Omental fat pad (tissue), 3 donors: ENCODE measurements at regions not wholly inside any gene's neighbourhood (a gene's known extent, or its start where the extent isn't known, plus 50 kb on each side); places are given as distances from the start of the nearest gene placed in this dataset.

ENCODE experiments used
- ATAC-seq: fragments of 150-250 bp; one replicate; pipeline ENCODE4 v1.9.1; 2016; ENCODE audit warnings: mild to moderate bottlenecking, moderate library complexity; ENCODE audit not compliant: low FRiP score
- DNase-seq: peaks from one replicate; pipeline ENCODE4 v3.0.0-alpha.2; 2019; ENCODE audit warnings: low spot score
- TF ChIP-seq, protein P1 (sequence below), 3 donors: fragments of 450-650 bp; IDR thresholded peaks; one replicate each; pipeline ENCODE4 v1.5.1; 2016 to 2017; ENCODE audit warnings: antibody characterized with exemption in 3 of 3, mild to moderate bottlenecking in 3 of 3, moderate library complexity in 2 of 3

- DNase-seq: no peak
- TF ChIP-seq, protein P1, sequence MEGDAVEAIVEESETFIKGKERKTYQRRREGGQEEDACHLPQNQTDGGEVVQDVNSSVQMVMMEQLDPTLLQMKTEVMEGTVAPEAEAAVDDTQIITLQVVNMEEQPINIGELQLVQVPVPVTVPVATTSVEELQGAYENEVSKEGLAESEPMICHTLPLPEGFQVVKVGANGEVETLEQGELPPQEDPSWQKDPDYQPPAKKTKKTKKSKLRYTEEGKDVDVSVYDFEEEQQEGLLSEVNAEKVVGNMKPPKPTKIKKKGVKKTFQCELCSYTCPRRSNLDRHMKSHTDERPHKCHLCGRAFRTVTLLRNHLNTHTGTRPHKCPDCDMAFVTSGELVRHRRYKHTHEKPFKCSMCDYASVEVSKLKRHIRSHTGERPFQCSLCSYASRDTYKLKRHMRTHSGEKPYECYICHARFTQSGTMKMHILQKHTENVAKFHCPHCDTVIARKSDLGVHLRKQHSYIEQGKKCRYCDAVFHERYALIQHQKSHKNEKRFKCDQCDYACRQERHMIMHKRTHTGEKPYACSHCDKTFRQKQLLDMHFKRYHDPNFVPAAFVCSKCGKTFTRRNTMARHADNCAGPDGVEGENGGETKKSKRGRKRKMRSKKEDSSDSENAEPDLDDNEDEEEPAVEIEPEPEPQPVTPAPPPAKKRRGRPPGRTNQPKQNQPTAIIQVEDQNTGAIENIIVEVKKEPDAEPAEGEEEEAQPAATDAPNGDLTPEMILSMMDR (IDR thresholded peaks at IDR 0.05): no peak
- no peak for ATAC-seq
Measured at GRCh38 chr1:8241417-8242014, 76.4 kb upstream of the SLC45A1 start.

DNA sequence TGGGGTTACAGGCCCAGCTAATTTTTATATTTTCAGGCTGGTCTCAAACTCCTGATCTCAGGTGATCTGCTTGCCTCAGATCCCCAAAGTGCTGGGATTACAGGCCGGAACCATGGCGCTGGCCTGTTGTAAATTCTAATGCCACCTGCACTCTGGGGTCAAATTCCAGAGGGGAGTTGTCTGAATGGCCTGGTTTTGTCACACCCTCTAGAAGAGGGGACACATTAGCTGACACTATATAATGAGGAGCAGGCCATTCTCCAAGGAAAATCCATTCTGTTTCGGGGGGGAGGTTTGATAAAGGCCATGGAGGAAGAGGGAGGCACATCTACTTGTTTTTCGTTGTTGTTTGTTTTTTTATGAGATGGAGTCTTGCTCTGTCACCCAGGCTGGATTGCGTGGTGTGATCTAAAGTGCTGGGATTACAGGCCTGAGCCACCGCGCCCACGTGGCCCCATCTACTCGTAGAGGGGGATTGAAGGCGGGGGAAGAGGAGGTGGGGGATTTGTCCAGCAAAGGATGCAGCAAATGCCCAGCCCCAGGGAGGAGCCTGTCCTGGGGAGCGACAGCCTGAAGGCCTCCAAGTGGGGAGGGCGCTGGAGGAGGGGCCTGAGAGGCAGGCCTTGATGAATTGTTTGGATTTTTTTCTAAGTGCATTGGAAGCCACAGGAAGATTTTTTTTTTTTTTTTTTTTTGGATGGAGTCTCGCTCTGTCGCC is 78.4 kb upstream of the SLC45A1 start:
- no peak for ATAC-seq

GRCh38 chr1:8239039-8239305 is 78.9 kb upstream of the SLC45A1 start:
- ATAC-seq: no peak
- no peak for DNase-seq
- TF ChIP-seq, protein P1 (IDR thresholded peaks at IDR 0.05): no peak

More for the DNA sequence above, 78.4 kb upstream of the SLC45A1 start:
- no peak for DNase-seq
- TF ChIP-seq, protein P1 (IDR thresholded peaks at IDR 0.05): no peak

DNA sequence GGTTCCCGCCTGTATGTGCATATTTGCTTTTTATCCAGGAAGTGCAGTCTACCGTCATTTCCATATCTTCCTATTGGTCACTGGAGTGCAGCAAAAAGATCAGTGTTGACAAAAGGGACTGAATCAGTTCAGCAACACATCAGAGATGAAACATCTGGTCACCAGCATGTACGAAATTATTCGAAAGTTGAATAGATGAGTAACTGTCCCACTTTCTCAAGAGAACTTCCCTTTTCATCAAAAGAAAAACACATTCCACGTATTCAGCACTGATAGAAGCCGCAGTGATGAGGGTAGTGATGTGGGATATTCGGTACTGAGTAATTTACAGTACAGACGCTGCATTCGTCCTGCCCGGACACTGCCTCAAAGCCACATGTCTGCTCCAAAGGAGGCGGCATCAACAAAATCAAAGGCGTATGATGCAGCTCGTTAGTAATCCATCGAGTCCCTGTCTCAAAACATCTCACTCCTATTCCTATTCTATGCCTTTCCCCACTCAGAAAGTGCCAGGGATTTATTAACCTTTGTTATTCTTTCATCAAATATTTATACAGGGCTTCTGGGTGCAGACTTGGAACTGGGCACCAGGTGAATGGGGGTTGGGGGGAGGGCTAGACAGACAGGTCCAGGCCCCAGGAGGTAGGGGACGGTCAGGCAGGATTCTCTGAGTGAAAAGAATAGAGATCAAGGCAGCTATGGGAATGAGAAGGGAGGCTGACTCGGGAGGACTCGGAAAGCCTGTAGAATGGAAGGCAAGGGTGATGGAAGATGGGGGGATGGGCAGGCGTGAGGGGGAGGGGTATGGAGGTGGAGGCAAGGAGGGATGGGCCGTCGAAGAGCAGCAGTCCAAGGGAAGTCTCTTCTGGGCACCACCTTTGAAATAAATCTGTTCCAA is 79.5 kb upstream of the SLC45A1 start:
- TF ChIP-seq, protein P1 (IDR thresholded peaks at IDR 0.05): no peak
- DNase-seq: no peak
- ATAC-seq: no peak

GRCh38 chr1:8232036-8232757 is 85.7 kb upstream of the SLC45A1 start:
- DNase-seq (no peak), ATAC-seq (peak; percentile 88)
- TF ChIP-seq, protein P1 (IDR thresholded peaks at IDR 0.05): no peak

DNA sequence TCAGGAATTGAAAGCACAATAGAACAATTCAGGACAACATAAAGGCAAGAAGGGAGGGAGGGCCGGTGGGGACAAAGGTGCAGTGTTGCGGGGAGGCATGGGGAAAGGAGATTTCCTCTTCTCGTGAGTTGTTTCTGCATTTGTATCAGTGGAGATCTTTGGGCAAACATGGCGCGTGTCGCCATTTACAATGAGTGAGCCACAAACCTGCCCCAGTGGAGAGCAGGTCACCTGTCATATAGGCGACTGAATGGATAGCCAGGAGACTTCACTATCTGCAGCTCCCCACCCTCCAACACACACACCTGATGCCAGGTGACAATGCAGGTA is 87.7 kb upstream of the SLC45A1 start:
- DNase-seq: no peak
- TF ChIP-seq, protein P1 (IDR thresholded peaks at IDR 0.05): no peak
- ATAC-seq: no peak
